ENCODE measurements at regions not wholly inside any gene's neighbourhood (a gene's known extent, or its start where the extent isn't known, plus 50 kb on each side); places are given as distances from the start of the nearest gene placed in this dataset.
A peak's percentile ranks its signal among the peaks of the same experiment; 100 is the strongest.
"Not testable (repeated sequence)": the region's sequence is repeated elsewhere in the genome, so short reads cannot be mapped to it uniquely, and the experiment has no call there.

GRCh38 chr16:46386110-46386771 is 234.9 kb downstream of the SHCBP1 start:
- ATAC-seq; H3K27me3 ChIP-seq; intact Hi-C loops (cut with DNase I); H3K4me3 ChIP-seq; H3K36me3 ChIP-seq; FAIRE-seq; H3K27ac ChIP-seq; H3K4me1 ChIP-seq: not testable (repeated sequence)
- peaks cover 0 to 14% (median 0%) of the 10 kb centered on the region in 4 donors for H3K9me3 ChIP-seq
- DNase-seq = peak in 1 of 6 donors; percentile 63
- 56 to 64% methylated on average over 23 of the region's 25 CpGs for WGBS, 2 donors

GRCh38 chr16:46384285-46385061 is 236.7 kb downstream of the SHCBP1 start:
- H3K27me3 ChIP-seq; H3K36me3 ChIP-seq; H3K27ac ChIP-seq; H3K9me3 ChIP-seq; intact Hi-C loops (cut with DNase I); H3K4me1 ChIP-seq; FAIRE-seq; ATAC-seq; H3K4me3 ChIP-seq: not testable (repeated sequence)
- 59 to 64% methylated on average over 37 of the region's 37 CpGs for WGBS, 2 donors
- DNase-seq = peak in 1 of 6 donors; percentile 43

- H3K4me1 ChIP-seq; H3K36me3 ChIP-seq; H3K4me3 ChIP-seq; FAIRE-seq; H3K27me3 ChIP-seq; H3K9me3 ChIP-seq; DNase-seq; intact Hi-C loops (cut with DNase I); H3K27ac ChIP-seq; ATAC-seq: not testable (repeated sequence)
- 66% methylated on average over 15 of the region's 16 CpGs for WGBS, 2 donors
These were observed 237.6 kb downstream of the SHCBP1 start for GRCh38 chr16:46383581-46383980.

- ATAC-seq; intact Hi-C loops (cut with DNase I); H3K36me3 ChIP-seq; H3K4me3 ChIP-seq; H3K27me3 ChIP-seq; H3K4me1 ChIP-seq; FAIRE-seq; H3K9me3 ChIP-seq; H3K27ac ChIP-seq: not testable (repeated sequence)
- peak in 1 of 6 donors; percentile 43 for DNase-seq
- WGBS, 2 donors = 65 to 71% methylated on average over 32 of the region's 32 CpGs
These were observed 238.2 kb downstream of the SHCBP1 start for GRCh38 chr16:46382791-46383541.

- H3K27me3 ChIP-seq; H3K4me1 ChIP-seq; FAIRE-seq; H3K9me3 ChIP-seq; ATAC-seq; DNase-seq; H3K4me3 ChIP-seq; H3K27ac ChIP-seq; intact Hi-C loops (cut with DNase I); H3K36me3 ChIP-seq: not testable (repeated sequence)
- 71 to 80% methylated on average over 17 of the region's 17 CpGs for WGBS, 2 donors
These were observed 239.1 kb downstream of the SHCBP1 start for GRCh38 chr16:46382079-46382478.

- H3K4me3 ChIP-seq; H3K27ac ChIP-seq; H3K4me1 ChIP-seq; H3K36me3 ChIP-seq; intact Hi-C loops (cut with DNase I); DNase-seq; H3K27me3 ChIP-seq; ATAC-seq; H3K9me3 ChIP-seq; FAIRE-seq: not testable (repeated sequence)
- WGBS, 2 donors = 67 to 73% methylated on average over 17 of the region's 17 CpGs
These were observed 239.8 kb downstream of the SHCBP1 start for GRCh38 chr16:46381344-46381743.
